Testis (tissue), 2 donors: ENCODE measurements at regions not wholly inside any gene's neighbourhood (a gene's known extent, or its start where the extent isn't known, plus 50 kb on each side); places are given as distances from the start of the nearest gene placed in this dataset.

ENCODE experiments used
- POLR2A ChIP-seq: fragments of 450-650 bp; IDR thresholded peaks from one replicate; pipeline ENCODE4 v1.6.1; 2017; ENCODE audit warnings: antibody characterized with exemption, mild to moderate bottlenecking, moderate library complexity
- TF ChIP-seq, protein P1 (sequence below), 3 experiments: fragments of 450-650 bp in 2 of 3; fragments of 200-600 bp in 1 of 3; sonication (generic) in 1 of 3; IDR thresholded peaks; one replicate each; pipeline ENCODE4 v1.5.1; 2016 to 2019; ENCODE audit warnings: antibody characterized with exemption in 3 of 3, mild to moderate bottlenecking in 2 of 3, moderate library complexity in 1 of 3

DNA sequence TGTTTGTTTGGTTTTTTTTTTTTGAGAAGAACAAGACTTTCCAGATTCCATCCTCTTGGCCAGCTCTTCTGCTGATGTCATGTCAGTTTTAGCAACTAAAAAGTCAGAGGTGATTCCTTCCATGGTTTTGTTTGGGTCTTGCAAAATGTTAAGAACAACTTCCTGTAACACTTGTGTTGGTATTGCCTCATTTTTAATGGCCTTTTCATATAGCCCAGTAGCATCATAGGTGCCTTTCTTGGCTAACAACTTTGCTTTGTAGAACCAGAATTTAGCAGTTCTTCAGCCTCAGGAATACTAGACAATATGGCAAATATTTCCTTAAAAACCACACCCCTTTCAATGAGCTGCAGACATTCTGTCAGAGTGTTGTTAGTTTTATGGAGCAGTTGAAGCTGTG, 99.5 kb upstream of the SIRPG start:
- TF ChIP-seq, protein P1, sequence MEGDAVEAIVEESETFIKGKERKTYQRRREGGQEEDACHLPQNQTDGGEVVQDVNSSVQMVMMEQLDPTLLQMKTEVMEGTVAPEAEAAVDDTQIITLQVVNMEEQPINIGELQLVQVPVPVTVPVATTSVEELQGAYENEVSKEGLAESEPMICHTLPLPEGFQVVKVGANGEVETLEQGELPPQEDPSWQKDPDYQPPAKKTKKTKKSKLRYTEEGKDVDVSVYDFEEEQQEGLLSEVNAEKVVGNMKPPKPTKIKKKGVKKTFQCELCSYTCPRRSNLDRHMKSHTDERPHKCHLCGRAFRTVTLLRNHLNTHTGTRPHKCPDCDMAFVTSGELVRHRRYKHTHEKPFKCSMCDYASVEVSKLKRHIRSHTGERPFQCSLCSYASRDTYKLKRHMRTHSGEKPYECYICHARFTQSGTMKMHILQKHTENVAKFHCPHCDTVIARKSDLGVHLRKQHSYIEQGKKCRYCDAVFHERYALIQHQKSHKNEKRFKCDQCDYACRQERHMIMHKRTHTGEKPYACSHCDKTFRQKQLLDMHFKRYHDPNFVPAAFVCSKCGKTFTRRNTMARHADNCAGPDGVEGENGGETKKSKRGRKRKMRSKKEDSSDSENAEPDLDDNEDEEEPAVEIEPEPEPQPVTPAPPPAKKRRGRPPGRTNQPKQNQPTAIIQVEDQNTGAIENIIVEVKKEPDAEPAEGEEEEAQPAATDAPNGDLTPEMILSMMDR (IDR thresholded peaks at IDR 0.05): no peak
- TF ChIP-seq POLR2A: no peak
